Osteocyte (in vitro differentiated cells): ENCODE measurements at regions not wholly inside any gene's neighbourhood (a gene's known extent, or its start where the extent isn't known, plus 50 kb on each side); places are given as distances from the start of the nearest gene placed in this dataset.

ENCODE experiments used
- DNase-seq: peaks from one replicate; pipeline ENCODE4 v3.0.0; 2021; ENCODE audit warnings: mixed read lengths; ENCODE audit not compliant: unreplicated experiment; ENCODE audit errors: extremely low spot score
- H3K27ac Mint-ChIP-seq: one replicate; pipeline ENCODE4 v1.8.0; 2021; ENCODE audit warnings: mild to moderate bottlenecking, mixed read lengths; ENCODE audit not compliant: unreplicated experiment
- H3K27me3 Mint-ChIP-seq: one replicate; pipeline ENCODE4 v1.8.0; 2021; ENCODE audit warnings: mixed read lengths; ENCODE audit not compliant: unreplicated experiment
- H3K36me3 Mint-ChIP-seq: one replicate; pipeline ENCODE4 v1.8.0; 2021; ENCODE audit warnings: mixed read lengths; ENCODE audit not compliant: unreplicated experiment
- H3K4me1 Mint-ChIP-seq: one replicate; pipeline ENCODE4 v1.8.0; 2021; ENCODE audit warnings: mixed read lengths; ENCODE audit not compliant: unreplicated experiment
- H3K4me3 Mint-ChIP-seq: one replicate; pipeline ENCODE4 v1.8.0; 2021; ENCODE audit warnings: mild to moderate bottlenecking, moderate library complexity, mixed read lengths; ENCODE audit not compliant: unreplicated experiment
- H3K9me3 Mint-ChIP-seq: one replicate; pipeline ENCODE4 v1.8.0; 2021; ENCODE audit warnings: mixed read lengths; ENCODE audit not compliant: unreplicated experiment
- CTCF ChIP-seq: fragments of 200-600 bp; sonication (generic); IDR thresholded peaks from 2 replicates; pipeline ENCODE4 v1.5.0; 2021; ENCODE audit warnings: antibody characterized with exemption, mild to moderate bottlenecking, moderate library complexity

- H3K9me3 Mint-ChIP-seq, result no peaks in the 10 kb centered on the region
Observed at GRCh38 chr18:72102412-72102811, 441.7 kb downstream of the CBLN2 start.

GRCh38 chr18:72100465-72101004 is 443.6 kb downstream of the CBLN2 start:
- no peak for TF ChIP-seq CTCF
- Mint-ChIP-seq H3K27ac (no peak overlapping the region), H3K27me3 (no peaks in the 10 kb centered on the region), H3K9me3 (peaks cover 5% of the 10 kb centered on the region), H3K36me3 (no peaks in the 10 kb centered on the region), H3K4me1 (no peaks in the 10 kb centered on the region), H3K4me3 (no peak overlapping the region)
- DNase-seq, result no peak

More at GRCh38 chr18:72102412-72102811, 441.7 kb downstream of the CBLN2 start:
- no peaks in the 10 kb centered on the region for H3K36me3 Mint-ChIP-seq
- no peak for DNase-seq
- TF ChIP-seq CTCF, result no peak
- no peak overlapping the region for H3K4me3 Mint-ChIP-seq
- H3K27me3 Mint-ChIP-seq, result no peaks in the 10 kb centered on the region
- no peaks in the 10 kb centered on the region for H3K4me1 Mint-ChIP-seq
- no peak overlapping the region for H3K27ac Mint-ChIP-seq

GRCh38 chr18:72091369-72091768 is 452.8 kb downstream of the CBLN2 start:
- H3K27ac Mint-ChIP-seq, result no peak overlapping the region
- no peak overlapping the region for H3K4me3 Mint-ChIP-seq
- H3K9me3 Mint-ChIP-seq, result no peaks in the 10 kb centered on the region
- TF ChIP-seq CTCF, result no peak
- H3K36me3 Mint-ChIP-seq, result no peaks in the 10 kb centered on the region
- no peaks in the 10 kb centered on the region for H3K27me3 Mint-ChIP-seq
- H3K4me1 Mint-ChIP-seq, result no peaks in the 10 kb centered on the region
- DNase-seq, result no peak

- Mint-ChIP-seq H3K4me1 (no peaks in the 10 kb centered on the region), H3K27me3 (no peaks in the 10 kb centered on the region), H3K27ac (no peak overlapping the region), H3K9me3 (no peaks in the 10 kb centered on the region), H3K36me3 (no peaks in the 10 kb centered on the region), H3K4me3 (no peak overlapping the region)
- TF ChIP-seq CTCF, result no peak
- no peak for DNase-seq
Observed at GRCh38 chr18:72089432-72089831, 454.7 kb downstream of the CBLN2 start.

- Mint-ChIP-seq H3K4me1 (no peaks in the 10 kb centered on the region), H3K27me3 (no peaks in the 10 kb centered on the region), H3K4me3 (no peak overlapping the region), H3K36me3 (no peaks in the 10 kb centered on the region), H3K27ac (no peak overlapping the region), H3K9me3 (no peaks in the 10 kb centered on the region)
- peak; percentile 34 for TF ChIP-seq CTCF
- DNase-seq, result no peak
Observed at GRCh38 chr18:72086421-72086820, 457.7 kb downstream of the CBLN2 start.
